Islet of Langerhans (tissue), 1 donor: ENCODE measurements at regions not wholly inside any gene's neighbourhood (a gene's known extent, or its start where the extent isn't known, plus 50 kb on each side); places are given as distances from the start of the nearest gene placed in this dataset.

Experiments
- FAIRE-seq: peaks from one replicate; lab custom pipeline; 2011; peaks lifted over from hg19 to GRCh38; lab: Jason Lieb, UNC

- FAIRE-seq, result no peak
These were observed 251.1 kb downstream of the PAX1 start for GRCh38 chr20:21956591-21956990.

- no peak for FAIRE-seq
These were observed 241.9 kb downstream of the PAX1 start for GRCh38 chr20:21947406-21947805.

- no peak for FAIRE-seq
These were observed 238.8 kb downstream of the PAX1 start for GRCh38 chr20:21944227-21944626.

GRCh38 chr20:21941941-21942805, 236.7 kb downstream of the PAX1 start:
- FAIRE-seq, result no peak

GRCh38 chr20:21936720-21937380, 231.4 kb downstream of the PAX1 start:
- no peak for FAIRE-seq

GRCh38 chr20:21936261-21936660, 230.8 kb downstream of the PAX1 start:
- no peak for FAIRE-seq

- no peak for FAIRE-seq
These were observed 228.1 kb downstream of the PAX1 start for GRCh38 chr20:21933526-21933925.

GRCh38 chr20:21921251-21921650, 215.8 kb downstream of the PAX1 start:
- no peak for FAIRE-seq

GRCh38 chr20:21920211-21920610, 214.7 kb downstream of the PAX1 start:
- FAIRE-seq, result no peak

GRCh38 chr20:21918398-21918797, 212.9 kb downstream of the PAX1 start:
- FAIRE-seq, result no peak

GRCh38 chr20:21902391-21902790, 196.9 kb downstream of the PAX1 start:
- FAIRE-seq, result no peak

GRCh38 chr20:21901470-21902275, 196.2 kb downstream of the PAX1 start:
- FAIRE-seq, result no peak

GRCh38 chr20:21900431-21900830, 195.0 kb downstream of the PAX1 start:
- no peak for FAIRE-seq

- no peak for FAIRE-seq
These were observed 169.5 kb downstream of the PAX1 start for GRCh38 chr20:21874921-21875320.

GRCh38 chr20:21874127-21874526, 168.7 kb downstream of the PAX1 start:
- FAIRE-seq, result no peak

GRCh38 chr20:21873291-21873690, 167.8 kb downstream of the PAX1 start:
- FAIRE-seq, result no peak

GRCh38 chr20:21867811-21868210, 162.3 kb downstream of the PAX1 start:
- FAIRE-seq, result no peak

- no peak for FAIRE-seq
These were observed 161.9 kb downstream of the PAX1 start for GRCh38 chr20:21867353-21867752.

- no peak for FAIRE-seq
These were observed 157.5 kb downstream of the PAX1 start for GRCh38 chr20:21862956-21863355.

- FAIRE-seq, result no peak
These were observed 156.9 kb downstream of the PAX1 start for GRCh38 chr20:21862259-21862946.

- no peak for FAIRE-seq
These were observed 135.5 kb downstream of the PAX1 start for GRCh38 chr20:21840991-21841390.

- no peak for FAIRE-seq
These were observed 134.5 kb downstream of the PAX1 start for GRCh38 chr20:21839982-21840381.
